Spleen (tissue), 7 donors: ENCODE measurements at regions not wholly inside any gene's neighbourhood (a gene's known extent, or its start where the extent isn't known, plus 50 kb on each side); places are given as distances from the start of the nearest gene placed in this dataset.

Experiments
- POLR2A ChIP-seq, 3 donors: fragments of 450-650 bp; IDR thresholded peaks; one replicate each; pipeline ENCODE4 v1.5.1; 2017; ENCODE audit warnings: antibody characterized with exemption in 3 of 3, mild to moderate bottlenecking in 1 of 3
- POLR2AphosphoS5 ChIP-seq, 3 donors: sonication (generic); formaldehyde crosslinking; IDR thresholded peaks; one replicate each; pipeline ENCODE4 v1.5.1; 2017; ENCODE audit warnings: antibody characterized with exemption in 3 of 3
- TF ChIP-seq, protein P1 (sequence below), 11 experiments: fragments of 200-600 bp in 7 of 11; fragments of 450-650 bp in 4 of 11; sonication (generic) in 4 of 11; IDR thresholded peaks in 8 of 11; conservative IDR thresholded peaks in 3 of 11; 1 replicate in 7 of 11; 2 replicates in 4 of 11; pipeline versions ENCODE4 v1.4.0 to v1.8.0; 2016 to 2021; ENCODE audit warnings: antibody characterized with exemption in 11 of 11, inconsistent platforms in 4 of 11, mild to moderate bottlenecking in 1 of 11
- donor health status: DM: no; HTN: no; CAD: no; lungs with moderate emphysema.
- donor health status: DM: no; HTN: no; CAD: no.
- donor health status: DM: no; HTN: no; CAD: no.

- TF ChIP-seq, protein P1, sequence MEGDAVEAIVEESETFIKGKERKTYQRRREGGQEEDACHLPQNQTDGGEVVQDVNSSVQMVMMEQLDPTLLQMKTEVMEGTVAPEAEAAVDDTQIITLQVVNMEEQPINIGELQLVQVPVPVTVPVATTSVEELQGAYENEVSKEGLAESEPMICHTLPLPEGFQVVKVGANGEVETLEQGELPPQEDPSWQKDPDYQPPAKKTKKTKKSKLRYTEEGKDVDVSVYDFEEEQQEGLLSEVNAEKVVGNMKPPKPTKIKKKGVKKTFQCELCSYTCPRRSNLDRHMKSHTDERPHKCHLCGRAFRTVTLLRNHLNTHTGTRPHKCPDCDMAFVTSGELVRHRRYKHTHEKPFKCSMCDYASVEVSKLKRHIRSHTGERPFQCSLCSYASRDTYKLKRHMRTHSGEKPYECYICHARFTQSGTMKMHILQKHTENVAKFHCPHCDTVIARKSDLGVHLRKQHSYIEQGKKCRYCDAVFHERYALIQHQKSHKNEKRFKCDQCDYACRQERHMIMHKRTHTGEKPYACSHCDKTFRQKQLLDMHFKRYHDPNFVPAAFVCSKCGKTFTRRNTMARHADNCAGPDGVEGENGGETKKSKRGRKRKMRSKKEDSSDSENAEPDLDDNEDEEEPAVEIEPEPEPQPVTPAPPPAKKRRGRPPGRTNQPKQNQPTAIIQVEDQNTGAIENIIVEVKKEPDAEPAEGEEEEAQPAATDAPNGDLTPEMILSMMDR (IDR thresholded peaks at IDR 0.05 in 8 of 11, conservative IDR thresholded peaks at IDR 0.05 in 3 of 11): no peak
- TF ChIP-seq POLR2AphosphoS5 (IDR thresholded peaks at IDR 0.05) (no peak), POLR2A (IDR thresholded peaks at IDR 0.05) (no peak)
Observed at GRCh38 chr10:128365156-128365725, 239.0 kb upstream of the MKI67 start.
